MG63 (cell line): ENCODE measurements at regions not wholly inside any gene's neighbourhood (a gene's known extent, or its start where the extent isn't known, plus 50 kb on each side); places are given as distances from the start of the nearest gene placed in this dataset.

ENCODE experiments used
- DNase-seq: peaks from one replicate; pipeline ENCODE4 v3.0.0-alpha.2; 2020
- H3K27me3 ChIP-seq: fragments of 250-450 bp; sonication (Bioruptor Pico); 2 replicates; pipeline ENCODE4 v1.5.1; 2020; ENCODE audit warnings: mild to moderate bottlenecking, moderate library complexity
- H3K36me3 ChIP-seq: fragments of 250-450 bp; sonication (Bioruptor Pico); 2 replicates; pipeline ENCODE4 v1.5.1; 2020; ENCODE audit warnings: mild to moderate bottlenecking, moderate library complexity
- H3K4me3 ChIP-seq: fragments of 250-450 bp; sonication (Bioruptor Pico); 2 replicates; pipeline ENCODE4 v1.5.1; 2020; ENCODE audit warnings: mild to moderate bottlenecking, moderate library complexity
- H3K9me3 ChIP-seq: fragments of 250-450 bp; sonication (Bioruptor Pico); 2 replicates; pipeline ENCODE4 v1.5.1; 2020; ENCODE audit warnings: mild to moderate bottlenecking, moderate library complexity

GRCh38 chr2:198448789-198449188 lies 644.4 kb downstream of the PLCL1 start:
- DNase-seq, result no peak
- H3K27me3 ChIP-seq, result no peaks in the 10 kb centered on the region
- no peak overlapping the region for H3K4me3 ChIP-seq
- no peaks in the 10 kb centered on the region for H3K36me3 ChIP-seq
- H3K9me3 ChIP-seq, result no peaks in the 10 kb centered on the region

- no peaks in the 10 kb centered on the region for H3K36me3 ChIP-seq
- no peak for DNase-seq
- no peaks in the 10 kb centered on the region for H3K9me3 ChIP-seq
- H3K27me3 ChIP-seq, result no peaks in the 10 kb centered on the region
- H3K4me3 ChIP-seq, result no peak overlapping the region
Measured at GRCh38 chr2:198444800-198445287, 640.5 kb downstream of the PLCL1 start.

- DNase-seq, result no peak
- H3K27me3 ChIP-seq, result no peaks in the 10 kb centered on the region
- no peaks in the 10 kb centered on the region for H3K9me3 ChIP-seq
- H3K4me3 ChIP-seq, result no peak overlapping the region
- H3K36me3 ChIP-seq, result no peaks in the 10 kb centered on the region
Measured at GRCh38 chr2:198441901-198442300, 637.5 kb downstream of the PLCL1 start.

- H3K9me3 ChIP-seq, result no peaks in the 10 kb centered on the region
- no peak overlapping the region for H3K4me3 ChIP-seq
- H3K36me3 ChIP-seq, result no peaks in the 10 kb centered on the region
- DNase-seq, result peak; percentile 9
- H3K27me3 ChIP-seq, result no peaks in the 10 kb centered on the region
Measured at GRCh38 chr2:198441246-198441645, 636.9 kb downstream of the PLCL1 start.

GRCh38 chr2:198440833-198441232 lies 636.4 kb downstream of the PLCL1 start:
- Histone ChIP-seq H3K36me3 (no peaks in the 10 kb centered on the region), H3K4me3 (no peak overlapping the region), H3K27me3 (no peaks in the 10 kb centered on the region), H3K9me3 (no peaks in the 10 kb centered on the region)
- no peak for DNase-seq

- no peak for DNase-seq
- H3K27me3 ChIP-seq, result no peaks in the 10 kb centered on the region
- H3K36me3 ChIP-seq, result no peaks in the 10 kb centered on the region
- no peak overlapping the region for H3K4me3 ChIP-seq
- H3K9me3 ChIP-seq, result no peaks in the 10 kb centered on the region
Measured at GRCh38 chr2:198438331-198438730, 633.9 kb downstream of the PLCL1 start.

- no peak for DNase-seq
- Histone ChIP-seq H3K4me3 (no peak overlapping the region), H3K9me3 (no peaks in the 10 kb centered on the region), H3K36me3 (no peaks in the 10 kb centered on the region), H3K27me3 (no peaks in the 10 kb centered on the region)
Measured at GRCh38 chr2:198424112-198424511, 619.7 kb downstream of the PLCL1 start.

- no peak for DNase-seq
- no peaks in the 10 kb centered on the region for H3K27me3 ChIP-seq
- H3K4me3 ChIP-seq, result no peak overlapping the region
- H3K9me3 ChIP-seq, result no peaks in the 10 kb centered on the region
- H3K36me3 ChIP-seq, result no peaks in the 10 kb centered on the region
Measured at GRCh38 chr2:198417836-198418235, 613.4 kb downstream of the PLCL1 start.

- Histone ChIP-seq H3K9me3 (no peaks in the 10 kb centered on the region), H3K4me3 (no peak overlapping the region)
Measured at GRCh38 chr2:198414976-198415375, 610.6 kb downstream of the PLCL1 start.

GRCh38 chr2:198411936-198412335 lies 607.5 kb downstream of the PLCL1 start:
- Histone ChIP-seq H3K36me3 (no peaks in the 10 kb centered on the region), H3K27me3 (no peaks in the 10 kb centered on the region), H3K9me3 (no peaks in the 10 kb centered on the region), H3K4me3 (no peak overlapping the region)
- DNase-seq, result no peak

More at GRCh38 chr2:198414976-198415375, 610.6 kb downstream of the PLCL1 start:
- no peaks in the 10 kb centered on the region for H3K27me3 ChIP-seq
- DNase-seq, result no peak
- no peaks in the 10 kb centered on the region for H3K36me3 ChIP-seq

- Histone ChIP-seq H3K27me3 (peaks cover 6% of the 10 kb centered on the region; the same call in 1 of the 2 replicates), H3K36me3 (no peaks in the 10 kb centered on the region)
- no peak for DNase-seq
Measured at GRCh38 chr2:198408171-198408570, 603.8 kb downstream of the PLCL1 start.

GRCh38 chr2:198405311-198405710 lies 600.9 kb downstream of the PLCL1 start:
- Histone ChIP-seq H3K4me3 (no peak overlapping the region), H3K36me3 (no peaks in the 10 kb centered on the region), H3K9me3 (no peaks in the 10 kb centered on the region), H3K27me3 (peaks cover 6% of the 10 kb centered on the region; the same call in 1 of the 2 replicates)
- no peak for DNase-seq

More at GRCh38 chr2:198408171-198408570, 603.8 kb downstream of the PLCL1 start:
- no peak overlapping the region for H3K4me3 ChIP-seq
- no peaks in the 10 kb centered on the region for H3K9me3 ChIP-seq

GRCh38 chr2:198401644-198402043 lies 597.3 kb downstream of the PLCL1 start:
- Histone ChIP-seq H3K36me3 (no peaks in the 10 kb centered on the region), H3K4me3 (no peak overlapping the region), H3K27me3 (peaks cover 5% of the 10 kb centered on the region; the same call in 1 of the 2 replicates), H3K9me3 (no peaks in the 10 kb centered on the region)
- DNase-seq, result no peak

GRCh38 chr2:198400999-198401398 lies 596.6 kb downstream of the PLCL1 start:
- Histone ChIP-seq H3K36me3 (no peaks in the 10 kb centered on the region), H3K4me3 (no peak overlapping the region), H3K9me3 (no peaks in the 10 kb centered on the region), H3K27me3 (peaks cover 2% of the 10 kb centered on the region; the same call in 1 of the 2 replicates)
- DNase-seq, result no peak

GRCh38 chr2:198394208-198394607 lies 589.8 kb downstream of the PLCL1 start:
- peaks cover 2% of the 10 kb centered on the region; the same call in 1 of the 2 replicates for H3K27me3 ChIP-seq
- H3K4me3 ChIP-seq, result no peak overlapping the region
- no peaks in the 10 kb centered on the region for H3K36me3 ChIP-seq
- no peak for DNase-seq
- no peaks in the 10 kb centered on the region for H3K9me3 ChIP-seq

GRCh38 chr2:198390670-198391069 lies 586.3 kb downstream of the PLCL1 start:
- Histone ChIP-seq H3K27me3 (no peaks in the 10 kb centered on the region), H3K9me3 (no peaks in the 10 kb centered on the region), H3K4me3 (no peak overlapping the region), H3K36me3 (no peaks in the 10 kb centered on the region)
- DNase-seq, result no peak

GRCh38 chr2:198387677-198388076 lies 583.3 kb downstream of the PLCL1 start:
- no peaks in the 10 kb centered on the region for H3K9me3 ChIP-seq

GRCh38 chr2:198385856-198386255 lies 581.5 kb downstream of the PLCL1 start:
- no peaks in the 10 kb centered on the region for H3K36me3 ChIP-seq
- DNase-seq, result no peak
- no peaks in the 10 kb centered on the region for H3K9me3 ChIP-seq
- H3K4me3 ChIP-seq, result no peak overlapping the region
- H3K27me3 ChIP-seq, result no peaks in the 10 kb centered on the region

More at GRCh38 chr2:198387677-198388076, 583.3 kb downstream of the PLCL1 start:
- Histone ChIP-seq H3K4me3 (no peak overlapping the region), H3K27me3 (no peaks in the 10 kb centered on the region), H3K36me3 (no peaks in the 10 kb centered on the region)
- no peak for DNase-seq

GRCh38 chr2:198385326-198385725 lies 580.9 kb downstream of the PLCL1 start:
- no peak for DNase-seq
- no peaks in the 10 kb centered on the region for H3K27me3 ChIP-seq
- no peak overlapping the region for H3K4me3 ChIP-seq
- H3K36me3 ChIP-seq, result no peaks in the 10 kb centered on the region
- no peaks in the 10 kb centered on the region for H3K9me3 ChIP-seq
